ENCODE measurements at regions not wholly inside any gene's neighbourhood (a gene's known extent, or its start where the extent isn't known, plus 50 kb on each side); places are given as distances from the start of the nearest gene placed in this dataset.
"Not testable (repeated sequence)": the region's sequence is repeated elsewhere in the genome, so short reads cannot be mapped to it uniquely, and the experiment has no call there.

GRCh38 chr10:118963933-118964332 is 65.6 kb upstream of the NANOS1 start:
- DNase-seq (no peak), ATAC-seq (no peak)
- no peak overlapping the region for H3K27ac Mint-ChIP-seq
- no peak overlapping the region for H3K4me3 Mint-ChIP-seq
- peaks cover 4% of the 10 kb centered on the region for H3K27me3 Mint-ChIP-seq
- TF ChIP-seq CTCF (IDR thresholded peaks at IDR 0.05): no peak
- intact Hi-C loops (cut with micrococcal nuclease): no loop called here
- no peaks in the 10 kb centered on the region for H3K9me3 Mint-ChIP-seq
- H3K36me3 Mint-ChIP-seq (ENCODE audit: low read depth): no peaks in the 10 kb centered on the region
- no peaks in the 10 kb centered on the region for H3K4me1 Mint-ChIP-seq (ENCODE audit: low read depth)
- ChIA-PET CTCF (no interaction called here), POLR2A (no interaction called here)

GRCh38 chr10:118964476-118964875 is 65.0 kb upstream of the NANOS1 start:
- intact Hi-C loops (cut with micrococcal nuclease); CTCF ChIA-PET; H3K9me3 Mint-ChIP-seq; H3K4me1 Mint-ChIP-seq (ENCODE audit: low read depth); ATAC-seq; H3K36me3 Mint-ChIP-seq (ENCODE audit: low read depth); H3K27me3 Mint-ChIP-seq; DNase-seq; H3K27ac Mint-ChIP-seq; H3K4me3 Mint-ChIP-seq; POLR2A ChIA-PET: not testable (repeated sequence)

- CTCF ChIA-PET: no interaction called here
Observed at GRCh38 chr10:118965096-118965495, 64.4 kb upstream of the NANOS1 start.

GRCh38 chr10:118965645-118966044 is 63.9 kb upstream of the NANOS1 start:
- intact Hi-C loops (cut with micrococcal nuclease): no loop called here
- DNase-seq: no peak
- H3K4me3 Mint-ChIP-seq: no peak overlapping the region

More at GRCh38 chr10:118965096-118965495, 64.4 kb upstream of the NANOS1 start:
- intact Hi-C loops (cut with micrococcal nuclease): no loop called here
- no peak overlapping the region for H3K27ac Mint-ChIP-seq
- H3K9me3 Mint-ChIP-seq: no peaks in the 10 kb centered on the region
- POLR2A ChIA-PET: interaction anchor here (0.6 kb wide), 1 partner anchor 159 kb away, joined by 6 read pairs; no protein-coding TSS in a partner anchor
- no peak overlapping the region for H3K4me3 Mint-ChIP-seq
- peaks cover 4% of the 10 kb centered on the region for H3K27me3 Mint-ChIP-seq
- no peak for ATAC-seq
- no peak for TF ChIP-seq CTCF (IDR thresholded peaks at IDR 0.05)
- H3K4me1 Mint-ChIP-seq (ENCODE audit: low read depth): no peaks in the 10 kb centered on the region
- no peaks in the 10 kb centered on the region for H3K36me3 Mint-ChIP-seq (ENCODE audit: low read depth)
- DNase-seq: no peak

GRCh38 chr10:118966076-118966849 is 63.3 kb upstream of the NANOS1 start:
- intact Hi-C loops (cut with micrococcal nuclease): no loop called here
- POLR2A ChIA-PET: no interaction called here
- CTCF ChIA-PET: no interaction called here
- H3K27ac Mint-ChIP-seq: no peak overlapping the region
- TF ChIP-seq CTCF (IDR thresholded peaks at IDR 0.05): no peak
- H3K4me3 Mint-ChIP-seq: no peak overlapping the region
- no peaks in the 10 kb centered on the region for H3K4me1 Mint-ChIP-seq (ENCODE audit: low read depth)
- peaks cover 6% of the 10 kb centered on the region for H3K27me3 Mint-ChIP-seq
- no peak for ATAC-seq
- no peaks in the 10 kb centered on the region for H3K9me3 Mint-ChIP-seq
- no peaks in the 10 kb centered on the region for H3K36me3 Mint-ChIP-seq (ENCODE audit: low read depth)
- DNase-seq: no peak

More at GRCh38 chr10:118965645-118966044, 63.9 kb upstream of the NANOS1 start:
- CTCF ChIA-PET: no interaction called here
- no peak for ATAC-seq
- Mint-ChIP-seq H3K4me1 (ENCODE audit: low read depth) (no peaks in the 10 kb centered on the region), H3K27me3 (peaks cover 4% of the 10 kb centered on the region), H3K36me3 (ENCODE audit: low read depth) (no peaks in the 10 kb centered on the region), H3K9me3 (no peaks in the 10 kb centered on the region), H3K27ac (no peak overlapping the region)
- no peak for TF ChIP-seq CTCF (IDR thresholded peaks at IDR 0.05)
- POLR2A ChIA-PET: interaction anchor here (0.6 kb wide), 1 partner anchor 158 kb away, joined by 6 read pairs; no protein-coding TSS in a partner anchor
